GM21529 (cell line): ENCODE measurements at regions not wholly inside any gene's neighbourhood (a gene's known extent, or its start where the extent isn't known, plus 50 kb on each side); places are given as distances from the start of the nearest gene placed in this dataset.
"Not testable (repeated sequence)": the region's sequence is repeated elsewhere in the genome, so short reads cannot be mapped to it uniquely, and the experiment has no call there.

Experiments
- ATAC-seq: cut with Tn5 transposase; IDR thresholded peaks from one replicate; pipeline ENCODE4 v1.9.1; 2021; ENCODE audit not compliant: unreplicated experiment

- ATAC-seq = no peak
Observed at GRCh38 chr1:147071142-147071541, 101.1 kb downstream of the PRKAB2 start.

GRCh38 chr1:147062956-147063355 lies 109.3 kb downstream of the PRKAB2 start:
- no peak for ATAC-seq

- not testable (repeated sequence) for ATAC-seq
Observed at GRCh38 chr1:147061880-147062279, 110.4 kb downstream of the PRKAB2 start.

- no peak for ATAC-seq
Observed at GRCh38 chr1:147053269-147053668, 115.1 kb downstream of the NBPF12 start.

- ATAC-seq = no peak
Observed at GRCh38 chr1:147052677-147053076, 114.6 kb downstream of the NBPF12 start.

- ATAC-seq = no peak
Observed at GRCh38 chr1:147052143-147052542, 114.0 kb downstream of the NBPF12 start.

- ATAC-seq = no peak
Observed at GRCh38 chr1:147051136-147051535, 113.0 kb downstream of the NBPF12 start.

- no peak for ATAC-seq
Observed at GRCh38 chr1:147050654-147051053, 112.5 kb downstream of the NBPF12 start.

GRCh38 chr1:147046863-147047394 lies 108.8 kb downstream of the NBPF12 start:
- not testable (repeated sequence) for ATAC-seq

- ATAC-seq = no peak
Observed at GRCh38 chr1:147046189-147046862, 108.2 kb downstream of the NBPF12 start.
